ENCODE measurements at regions not wholly inside any gene's neighbourhood (a gene's known extent, or its start where the extent isn't known, plus 50 kb on each side); places are given as distances from the start of the nearest gene placed in this dataset.
A peak's percentile ranks its signal among the peaks of the same experiment; 100 is the strongest.

GRCh38 chr9:13487498-13487897, 208.0 kb upstream of the MPDZ start:
- TF ChIP-seq CTCF (IDR thresholded peaks at IDR 0.05) (no peak), POLR2A (IDR thresholded peaks at IDR 0.05) (no peak)
- H3K9me3 ChIP-seq = no peaks in the 10 kb centered on the region
- DNase-seq = no peak
- H3K27ac ChIP-seq = no peak overlapping the region
- no peaks in the 10 kb centered on the region for H3K4me1 ChIP-seq
- H3K27me3 ChIP-seq = no peaks in the 10 kb centered on the region
- no peak overlapping the region for H3K4me3 ChIP-seq
- H3K36me3 ChIP-seq = no peaks in the 10 kb centered on the region

GRCh38 chr9:13487071-13487470, 207.6 kb upstream of the MPDZ start:
- Histone ChIP-seq H3K9me3 (no peaks in the 10 kb centered on the region), H3K4me3 (no peak overlapping the region), H3K4me1 (no peaks in the 10 kb centered on the region), H3K36me3 (no peaks in the 10 kb centered on the region), H3K27ac (no peak overlapping the region), H3K27me3 (no peaks in the 10 kb centered on the region)
- DNase-seq = no peak
- TF ChIP-seq CTCF (IDR thresholded peaks at IDR 0.05) (no peak), POLR2A (IDR thresholded peaks at IDR 0.05) (no peak)

GRCh38 chr9:13485068-13485596, 205.6 kb upstream of the MPDZ start:
- TF ChIP-seq CTCF (IDR thresholded peaks at IDR 0.05) (no peak), POLR2A (IDR thresholded peaks at IDR 0.05) (no peak)
- Histone ChIP-seq H3K9me3 (no peaks in the 10 kb centered on the region), H3K27me3 (no peaks in the 10 kb centered on the region), H3K4me1 (no peaks in the 10 kb centered on the region), H3K4me3 (no peak overlapping the region), H3K36me3 (no peaks in the 10 kb centered on the region), H3K27ac (peak overlapping the region in 1 of 4 donors; percentile 28)
- DNase-seq = peak in 1 of 3 donors; percentile 52

GRCh38 chr9:13484186-13484585, 204.7 kb upstream of the MPDZ start:
- H3K4me1 ChIP-seq = no peaks in the 10 kb centered on the region
- H3K27ac ChIP-seq = peak overlapping the region in 1 of 4 donors; percentile 2
- no peak overlapping the region for H3K4me3 ChIP-seq
- H3K9me3 ChIP-seq = no peaks in the 10 kb centered on the region
- TF ChIP-seq CTCF (IDR thresholded peaks at IDR 0.05) (no peak), POLR2A (IDR thresholded peaks at IDR 0.05) (no peak)
- no peaks in the 10 kb centered on the region for H3K36me3 ChIP-seq
- DNase-seq = no peak
- H3K27me3 ChIP-seq = no peaks in the 10 kb centered on the region

- H3K4me1 ChIP-seq = no peaks in the 10 kb centered on the region
- H3K27ac ChIP-seq = no peak overlapping the region
- no peak for DNase-seq
- no peaks in the 10 kb centered on the region for H3K36me3 ChIP-seq
- no peaks in the 10 kb centered on the region for H3K9me3 ChIP-seq
- no peak for TF ChIP-seq POLR2A (IDR thresholded peaks at IDR 0.05)
- no peak for TF ChIP-seq CTCF (IDR thresholded peaks at IDR 0.05)
- H3K4me3 ChIP-seq = no peak overlapping the region
- H3K27me3 ChIP-seq = no peaks in the 10 kb centered on the region
Observed at GRCh38 chr9:13481274-13481673, 201.8 kb upstream of the MPDZ start.

- Histone ChIP-seq H3K4me1 (no peaks in the 10 kb centered on the region), H3K9me3 (no peaks in the 10 kb centered on the region), H3K4me3 (no peak overlapping the region), H3K36me3 (no peaks in the 10 kb centered on the region), H3K27me3 (no peaks in the 10 kb centered on the region), H3K27ac (no peak overlapping the region)
- no peak for TF ChIP-seq POLR2A (IDR thresholded peaks at IDR 0.05)
- TF ChIP-seq CTCF (IDR thresholded peaks at IDR 0.05) = no peak
- DNase-seq = no peak
Observed at GRCh38 chr9:13480693-13481092, 201.2 kb upstream of the MPDZ start.

All from Peyer's patch (tissue), 4 donors.